Keratinocyte (primary cell): ENCODE measurements at regions not wholly inside any gene's neighbourhood (a gene's known extent, or its start where the extent isn't known, plus 50 kb on each side); places are given as distances from the start of the nearest gene placed in this dataset.

Source experiments
- CTCF ChIP-seq, 3 experiments: IDR thresholded peaks in 1 of 3; conservative IDR thresholded peaks in 1 of 3; optimal IDR thresholded peaks in 1 of 3; 2 replicates in 2 of 3; 3 replicates in 1 of 3; pipeline versions ENCODE3 to v1.5.1; 2011; ENCODE audit warnings: low read length in 3 of 3, mild to moderate bottlenecking in 3 of 3, moderate library complexity in 2 of 3, control low read depth in 1 of 3, inconsistent platforms in 1 of 3; ENCODE audit not compliant: insufficient read depth in 2 of 3; ENCODE audit errors: extremely low read depth in 1 of 3
- EZH2 ChIP-seq: IDR thresholded peaks from one replicate; pipeline ENCODE4 v1.6.1; 2012; ENCODE audit warnings: inconsistent platforms, mild to moderate bottlenecking, low read length, moderate library complexity

DNA sequence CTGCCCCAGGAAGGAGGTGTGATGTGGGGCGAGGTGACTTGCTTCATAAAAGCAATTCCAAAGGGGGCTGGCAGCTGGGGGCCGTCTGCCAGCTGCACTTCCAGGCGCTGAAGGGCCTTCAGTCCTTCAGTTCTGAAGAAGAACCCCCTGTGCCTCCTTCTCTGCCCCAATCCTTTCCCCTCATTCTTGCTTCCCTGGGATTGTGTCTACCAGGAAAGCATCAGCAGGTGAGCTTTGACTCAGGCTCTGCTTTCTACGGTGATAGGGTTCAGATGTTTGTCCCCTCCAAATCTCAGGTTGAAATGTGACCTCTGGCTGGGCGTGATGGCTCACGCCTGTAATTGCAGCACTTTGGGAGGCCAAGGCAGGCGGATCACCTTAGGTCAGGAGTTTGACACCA lies 52.5 kb upstream of the NKD1 start:
- no peak for TF ChIP-seq CTCF (optimal IDR thresholded peaks at IDR 0.05 in 1 of 3, IDR thresholded peaks at IDR 0.05 in 1 of 3, conservative IDR thresholded peaks at IDR 0.05 in 1 of 3; ENCODE audit: extremely low read depth in 1 of 3, insufficient read depth in 2 of 3, low read length in 3 of 3)
- no peak for TF ChIP-seq EZH2
